Endothelial cell of umbilical vein (primary cell): ENCODE measurements at regions not wholly inside any gene's neighbourhood (a gene's known extent, or its start where the extent isn't known, plus 50 kb on each side); places are given as distances from the start of the nearest gene placed in this dataset.

Experiments
- BruUV-seq: library from RNA; stranded (reverse); fragments of 400-500 nt; replicated peaks from 2 replicates; lab custom pipeline; 2021; lab: Mats Ljungman, UMichigan
- CTCF ChIA-PET: fragments of 300-600, 350-600 bp; sonication (Branson Sonifier 250); formaldehyde crosslinking; loops from one replicate; lab custom pipeline; 2021; ENCODE audit warnings: antibody characterized with exemption, inconsistent platforms; lab: Charles Lee
- POLR2A ChIA-PET: fragments of 300-600, 350-600 bp; sonication (Branson Sonifier 250); formaldehyde crosslinking; loops from one replicate; lab custom pipeline; 2021; ENCODE audit warnings: antibody characterized with exemption, inconsistent platforms; lab: Charles Lee
- DNase-seq: peaks from one replicate; pipeline ENCODE4 v3.0.0-alpha.2; 2011; ENCODE audit warnings: low read depth, low spot score
- FAIRE-seq: peaks from 2 replicates; lab custom pipeline; 2011; peaks lifted over from hg19 to GRCh38; lab: Jason Lieb, UNC
- H2AFZ ChIP-seq: 2 replicates; pipeline ENCODE4 v1.6.0; 2012; ENCODE audit warnings: low read depth, low read length, control low read depth, inconsistent platforms
- H3K27ac ChIP-seq: 2 replicates; pipeline ENCODE4 v1.5.1; 2011; ENCODE audit warnings: low read depth, mild to moderate bottlenecking, control low read depth, low read length, moderate library complexity; ENCODE audit not compliant: insufficient read depth
- H3K27me3 ChIP-seq, 2 experiments: 2 replicates each; pipeline versions ENCODE4 v1.6.0 to v1.6.1; 2011; ENCODE audit warnings: low read length in 2 of 2, mixed read lengths in 1 of 2; ENCODE audit not compliant: control insufficient read depth in 2 of 2, insufficient read depth in 2 of 2
- H3K36me3 ChIP-seq, 2 experiments: 2 replicates in 1 of 2; 3 replicates in 1 of 2; pipeline ENCODE4 v1.5.1; 2011; ENCODE audit warnings: low read length in 2 of 2, mild to moderate bottlenecking in 1 of 2, moderate library complexity in 1 of 2; ENCODE audit not compliant: control insufficient read depth in 2 of 2, insufficient read depth in 2 of 2; ENCODE audit errors: extremely low read depth in 1 of 2
- H3K4me1 ChIP-seq: 3 replicates; pipeline ENCODE4 v1.5.1; 2011; ENCODE audit warnings: mild to moderate bottlenecking, low read length; ENCODE audit not compliant: control insufficient read depth, insufficient read depth; ENCODE audit errors: extremely low read depth
- H3K4me2 ChIP-seq: 2 replicates; pipeline ENCODE4 v1.6.1; 2011; ENCODE audit warnings: low read length, control low read depth, mixed read lengths; ENCODE audit not compliant: insufficient read depth
- H3K4me3 ChIP-seq, 3 experiments: fragments of 200-600 bp in 1 of 3; sonication (generic), shearing (Covaris generic) in 1 of 3; replicated peaks in 1 of 3; 2 replicates each; pipeline ENCODE4 v1.5.1; 2011 to 2016; ENCODE audit warnings: control low read depth in 3 of 3, low read length in 3 of 3, mild to moderate bottlenecking in 2 of 3, inconsistent platforms in 1 of 3, low read depth in 1 of 3, moderate library complexity in 1 of 3; ENCODE audit not compliant: insufficient read depth in 1 of 3
- H3K79me2 ChIP-seq: 2 replicates; pipeline ENCODE4 v1.6.0; 2012; ENCODE audit warnings: low read length, inconsistent platforms; ENCODE audit not compliant: control insufficient read depth, insufficient read depth
- H3K9ac ChIP-seq: replicated peaks from 2 replicates; pipeline ENCODE3; 2011; ENCODE audit warnings: low read length, control low read depth; ENCODE audit not compliant: insufficient read depth; ENCODE audit errors: extremely low read depth
- H3K9me1 ChIP-seq: replicated peaks from 3 replicates; pipeline ENCODE4 v1.6.0; 2011; ENCODE audit warnings: mild to moderate bottlenecking, low read length; ENCODE audit not compliant: control insufficient read depth, insufficient read depth; ENCODE audit errors: extremely low read depth
- H3K9me3 ChIP-seq: replicated peaks from 2 replicates; pipeline ENCODE4 v1.5.1; 2012; ENCODE audit warnings: low read length, inconsistent platforms; ENCODE audit not compliant: control insufficient read depth, insufficient read depth
- H4K20me1 ChIP-seq: replicated peaks from 2 replicates; pipeline ENCODE3; 2011; ENCODE audit warnings: mild to moderate bottlenecking, low read length; ENCODE audit not compliant: control insufficient read depth, insufficient read depth; ENCODE audit errors: extremely low read depth
- CTCF ChIP-seq, 2 donors: IDR thresholded peaks; 1 replicate in 1 of 2; 2 replicates in 1 of 2; pipeline ENCODE4 v1.5.1; 2011; ENCODE audit warnings: low read length in 2 of 2, mild to moderate bottlenecking in 2 of 2, moderate library complexity in 2 of 2, control low read depth in 1 of 2, inconsistent platforms in 1 of 2, low read depth in 1 of 2; ENCODE audit not compliant: insufficient read depth in 1 of 2; ENCODE audit errors: extremely low read depth in 1 of 2
- EZH2 ChIP-seq: IDR thresholded peaks from 2 replicates; pipeline ENCODE4 v1.6.1; 2012; ENCODE audit warnings: borderline replicate concordance, low read depth, mild to moderate bottlenecking, moderate library complexity, low read length, inconsistent platforms; ENCODE audit not compliant: severe bottlenecking
- FOS ChIP-seq: IDR thresholded peaks from 2 replicates; pipeline ENCODE4 v1.6.1; 2011; ENCODE audit warnings: mild to moderate bottlenecking, low read length, moderate library complexity, borderline replicate concordance; ENCODE audit not compliant: insufficient read depth
- GATA2 ChIP-seq: IDR thresholded peaks from 2 replicates; pipeline ENCODE4 v1.7.0; 2011; ENCODE audit warnings: low read depth, mild to moderate bottlenecking, moderate library complexity, mixed read lengths, low read length; ENCODE audit not compliant: insufficient read length, insufficient read depth
- JUN ChIP-seq: IDR thresholded peaks from 2 replicates; pipeline ENCODE4 v1.6.1; 2011; ENCODE audit warnings: borderline replicate concordance, low read depth; ENCODE audit not compliant: insufficient read length, insufficient read depth
- MAX ChIP-seq: IDR thresholded peaks from 2 replicates; pipeline ENCODE4 v1.6.1; 2011; ENCODE audit not compliant: insufficient read depth, insufficient read length
- MYC ChIP-seq: IDR thresholded peaks from one replicate; pipeline ENCODE4 v1.6.1; 2011; ENCODE audit warnings: mild to moderate bottlenecking, low read depth, low read length
- POLR2A ChIP-seq: IDR thresholded peaks from 2 replicates; pipeline ENCODE4 v1.6.1; 2012; ENCODE audit warnings: low read depth, mild to moderate bottlenecking, control low read depth, low read length
- POLR2AphosphoS5 ChIP-seq: IDR thresholded peaks from 2 replicates; pipeline ENCODE4 v1.6.1; 2012; ENCODE audit warnings: low read depth, mild to moderate bottlenecking, control low read depth, low read length, moderate library complexity; ENCODE audit not compliant: insufficient read depth
- dilution Hi-C: fragments of 300-500 bp; cut with MboI; formaldehyde crosslinking; loops from one replicate; pipeline ENCODE4 v1.15.0; 2019; ENCODE audit warnings: low sequenced_read_pairs; ENCODE audit not compliant: extremely low pct_ligation_motif_present
- intact Hi-C: fragments of 100-400 bp; cut with micrococcal nuclease; formaldehyde crosslinking; loops from one replicate; pipeline ENCODE4 v1.10.0; 2022

GRCh38 chr22:22730655-22731373 is 86.4 kb downstream of the GGTLC2 start:
- no peak overlapping the region for H3K4me2 ChIP-seq
- no peaks in the 10 kb centered on the region for H3K4me1 ChIP-seq
- no TSS peak for BruUV-seq
- dilution Hi-C loops (no loop called here), intact Hi-C loops (no loop called here)
- H2AFZ ChIP-seq = no peak overlapping the region
- no peaks in the 10 kb centered on the region for H3K9me3 ChIP-seq
- TF ChIP-seq EZH2 (no peak), MYC (no peak), JUN (no peak), MAX (no peak), FOS (no peak), CTCF (IDR thresholded peaks at IDR 0.05; ENCODE audit: extremely low read depth in 1 of 2, insufficient read depth in 1 of 2, low read depth in 1 of 2, low read length in 2 of 2) (no peak), POLR2A (no peak), POLR2AphosphoS5 (no peak), GATA2 (no peak)
- H3K27me3 ChIP-seq = peaks cover 6 to 12% of the 10 kb centered on the region in 2 experiments
- H3K27ac ChIP-seq = no peak overlapping the region
- H3K36me3 ChIP-seq = no peaks in the 10 kb centered on the region
- FAIRE-seq (no peak), DNase-seq (no peak)
- no peaks in the 10 kb centered on the region for H3K9me1 ChIP-seq
- H3K79me2 ChIP-seq = no peaks in the 10 kb centered on the region
- H3K9ac ChIP-seq = no peak overlapping the region
- H4K20me1 ChIP-seq = no peaks in the 10 kb centered on the region
- no peak overlapping the region for H3K4me3 ChIP-seq
- ChIA-PET POLR2A (no interaction called here), CTCF (no interaction called here)
